ENCODE measurements at regions not wholly inside any gene's neighbourhood (a gene's known extent, or its start where the extent isn't known, plus 50 kb on each side); places are given as distances from the start of the nearest gene placed in this dataset.

DNA sequence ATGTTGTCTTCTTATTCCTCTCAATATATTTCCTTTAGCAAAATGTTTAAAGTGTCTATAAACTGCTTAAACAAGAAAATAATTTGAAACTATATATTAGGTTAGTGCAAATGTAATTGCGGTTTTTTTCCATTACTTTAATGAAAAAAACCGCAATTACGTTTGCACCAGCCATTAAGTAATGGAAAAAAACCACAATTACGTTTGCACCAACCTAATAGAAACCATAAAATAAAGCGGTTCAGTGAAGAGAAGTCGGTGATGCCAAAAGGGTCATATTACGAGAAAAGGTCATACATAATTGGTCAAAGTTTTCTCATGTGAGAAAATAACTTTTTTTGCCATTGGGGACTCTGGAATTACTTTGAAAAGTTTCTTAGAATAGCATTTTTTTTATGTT, 385.6 kb upstream of the ST8SIA4 start:
- TF ChIP-seq FOXM1 (IDR thresholded peaks at IDR 0.05; ENCODE audit: borderline replicate concordance): no peak
- no peak for TF ChIP-seq SP1 (IDR thresholded peaks at IDR 0.05)
- TF ChIP-seq SUZ12 (IDR thresholded peaks at IDR 0.05): no peak
- TF ChIP-seq LEF1 (IDR thresholded peaks at IDR 0.05; ENCODE audit: borderline replicate concordance): no peak
- no peak for TF ChIP-seq FOXK2 (IDR thresholded peaks at IDR 0.05)
- TF ChIP-seq FOXA1 (IDR thresholded peaks at IDR 0.05): no peak

Data from HEK293T (cell line).